ENCODE measurements at regions not wholly inside any gene's neighbourhood (a gene's known extent, or its start where the extent isn't known, plus 50 kb on each side); places are given as distances from the start of the nearest gene placed in this dataset.

GRCh38 chr1:213852107-213852506 lies 135.7 kb upstream of the PROX1 start:
- peak; percentile 54 for DNase-seq
- Mint-ChIP-seq H3K4me3 (no peak overlapping the region), H3K36me3 (ENCODE audit: low read depth) (no peaks in the 10 kb centered on the region), H3K4me1 (ENCODE audit: low read depth) (peaks cover 25% of the 10 kb centered on the region), H3K27me3 (ENCODE audit: low read depth) (no peaks in the 10 kb centered on the region), H3K9me3 (no peaks in the 10 kb centered on the region), H3K27ac (no peak overlapping the region)
- CTCF ChIA-PET: interaction anchor here (0.5 kb wide), 1 partner anchor 670 kb away, joined by 3 read pairs; no protein-coding TSS in a partner anchor
- intact Hi-C loops (cut with micrococcal nuclease): loop anchor here (1.0 to 5.0 kb wide), 4 partner anchors 65 to 182 kb away; partner anchors contain the start of gene PROX1

GRCh38 chr1:213858581-213858980 lies 129.2 kb upstream of the PROX1 start:
- Mint-ChIP-seq H3K4me1 (ENCODE audit: low read depth) (peaks cover 17% of the 10 kb centered on the region), H3K36me3 (ENCODE audit: low read depth) (no peaks in the 10 kb centered on the region), H3K27me3 (ENCODE audit: low read depth) (no peaks in the 10 kb centered on the region), H3K9me3 (no peaks in the 10 kb centered on the region), H3K27ac (no peak overlapping the region), H3K4me3 (no peak overlapping the region)
- intact Hi-C loops (cut with micrococcal nuclease): no loop called here
- CTCF ChIA-PET: no interaction called here
- DNase-seq: no peak

- no peaks in the 10 kb centered on the region for H3K9me3 Mint-ChIP-seq
- H3K4me3 Mint-ChIP-seq: no peak overlapping the region
- H3K27ac Mint-ChIP-seq: no peak overlapping the region
- CTCF ChIA-PET: interaction anchor here (1.3 kb wide), 1 partner anchor 30 kb away, joined by 3 read pairs; no protein-coding TSS in a partner anchor
- intact Hi-C loops (cut with micrococcal nuclease): no loop called here
- H3K36me3 Mint-ChIP-seq (ENCODE audit: low read depth): no peaks in the 10 kb centered on the region
- no peaks in the 10 kb centered on the region for H3K27me3 Mint-ChIP-seq (ENCODE audit: low read depth)
- DNase-seq: no peak
- H3K4me1 Mint-ChIP-seq (ENCODE audit: low read depth): no peaks in the 10 kb centered on the region
These were observed 125.9 kb upstream of the PROX1 start for GRCh38 chr1:213861841-213862240.

- CTCF ChIA-PET: no interaction called here
- DNase-seq: no peak
- Mint-ChIP-seq H3K36me3 (ENCODE audit: low read depth) (no peaks in the 10 kb centered on the region), H3K4me1 (ENCODE audit: low read depth) (no peaks in the 10 kb centered on the region), H3K9me3 (no peaks in the 10 kb centered on the region), H3K27me3 (ENCODE audit: low read depth) (no peaks in the 10 kb centered on the region), H3K27ac (no peak overlapping the region), H3K4me3 (no peak overlapping the region)
- intact Hi-C loops (cut with micrococcal nuclease): no loop called here
These were observed 123.7 kb upstream of the PROX1 start for GRCh38 chr1:213864091-213864490.

GRCh38 chr1:213868482-213868881 lies 119.3 kb upstream of the PROX1 start:
- no peak overlapping the region for H3K27ac Mint-ChIP-seq
- CTCF ChIA-PET: interaction anchor here (0.6 to 0.8 kb wide), 2 partner anchors 211 to 460 kb away, joined by 3 read pairs; no protein-coding TSS in a partner anchor

GRCh38 chr1:213871179-213871578 lies 116.6 kb upstream of the PROX1 start:
- H3K9me3 Mint-ChIP-seq: no peaks in the 10 kb centered on the region
- CTCF ChIA-PET: no interaction called here
- intact Hi-C loops (cut with micrococcal nuclease): no loop called here
- DNase-seq: no peak
- no peak overlapping the region for H3K4me3 Mint-ChIP-seq
- H3K4me1 Mint-ChIP-seq (ENCODE audit: low read depth): peaks cover 36% of the 10 kb centered on the region
- no peaks in the 10 kb centered on the region for H3K27me3 Mint-ChIP-seq (ENCODE audit: low read depth)
- H3K36me3 Mint-ChIP-seq (ENCODE audit: low read depth): no peaks in the 10 kb centered on the region
- H3K27ac Mint-ChIP-seq: no peak overlapping the region

More at GRCh38 chr1:213868482-213868881, 119.3 kb upstream of the PROX1 start:
- intact Hi-C loops (cut with micrococcal nuclease): no loop called here
- H3K36me3 Mint-ChIP-seq (ENCODE audit: low read depth): no peaks in the 10 kb centered on the region
- H3K4me3 Mint-ChIP-seq: no peak overlapping the region
- no peak for DNase-seq
- no peaks in the 10 kb centered on the region for H3K9me3 Mint-ChIP-seq
- no peaks in the 10 kb centered on the region for H3K27me3 Mint-ChIP-seq (ENCODE audit: low read depth)
- H3K4me1 Mint-ChIP-seq (ENCODE audit: low read depth): peaks cover 31% of the 10 kb centered on the region

GRCh38 chr1:213874789-213875188 lies 113.0 kb upstream of the PROX1 start:
- Mint-ChIP-seq H3K4me1 (ENCODE audit: low read depth) (peaks cover 39% of the 10 kb centered on the region), H3K36me3 (ENCODE audit: low read depth) (no peaks in the 10 kb centered on the region), H3K4me3 (no peak overlapping the region), H3K27ac (no peak overlapping the region), H3K9me3 (no peaks in the 10 kb centered on the region), H3K27me3 (ENCODE audit: low read depth) (no peaks in the 10 kb centered on the region)
- intact Hi-C loops (cut with micrococcal nuclease): no loop called here
- no peak for DNase-seq
- CTCF ChIA-PET: no interaction called here

- no peak overlapping the region for H3K4me3 Mint-ChIP-seq
- DNase-seq: peak; percentile 7
- H3K27ac Mint-ChIP-seq: no peak overlapping the region
- H3K4me1 Mint-ChIP-seq (ENCODE audit: low read depth): peaks cover 22% of the 10 kb centered on the region
- no peaks in the 10 kb centered on the region for H3K36me3 Mint-ChIP-seq (ENCODE audit: low read depth)
- H3K9me3 Mint-ChIP-seq: no peaks in the 10 kb centered on the region
- intact Hi-C loops (cut with micrococcal nuclease): no loop called here
- H3K27me3 Mint-ChIP-seq (ENCODE audit: low read depth): no peaks in the 10 kb centered on the region
- CTCF ChIA-PET: interaction anchor here (0.6 kb wide), 1 partner anchor 399 kb away, joined by 3 read pairs; no protein-coding TSS in a partner anchor
These were observed 111.2 kb upstream of the PROX1 start for GRCh38 chr1:213876531-213876930.

GRCh38 chr1:213883618-213884017 lies 104.2 kb upstream of the PROX1 start:
- peak; percentile 10 for DNase-seq
- CTCF ChIA-PET: no interaction called here
- no peak overlapping the region for H3K27ac Mint-ChIP-seq
- no peak overlapping the region for H3K4me3 Mint-ChIP-seq
- H3K9me3 Mint-ChIP-seq: no peaks in the 10 kb centered on the region
- H3K36me3 Mint-ChIP-seq (ENCODE audit: low read depth): no peaks in the 10 kb centered on the region
- no peaks in the 10 kb centered on the region for H3K27me3 Mint-ChIP-seq (ENCODE audit: low read depth)
- intact Hi-C loops (cut with micrococcal nuclease): no loop called here
- H3K4me1 Mint-ChIP-seq (ENCODE audit: low read depth): peaks cover 11% of the 10 kb centered on the region

- Mint-ChIP-seq H3K27me3 (ENCODE audit: low read depth) (no peaks in the 10 kb centered on the region), H3K4me1 (ENCODE audit: low read depth) (peaks cover 11% of the 10 kb centered on the region), H3K36me3 (ENCODE audit: low read depth) (no peaks in the 10 kb centered on the region), H3K4me3 (no peak overlapping the region), H3K9me3 (no peaks in the 10 kb centered on the region), H3K27ac (no peak overlapping the region)
- intact Hi-C loops (cut with micrococcal nuclease): no loop called here
- CTCF ChIA-PET: no interaction called here
- DNase-seq: no peak
These were observed 103.4 kb upstream of the PROX1 start for GRCh38 chr1:213884402-213884801.

GRCh38 chr1:213884942-213885341 lies 102.8 kb upstream of the PROX1 start:
- no peak overlapping the region for H3K4me3 Mint-ChIP-seq
- H3K27ac Mint-ChIP-seq: no peak overlapping the region
- no peak for DNase-seq
- CTCF ChIA-PET: no interaction called here
- H3K36me3 Mint-ChIP-seq (ENCODE audit: low read depth): no peaks in the 10 kb centered on the region
- no peaks in the 10 kb centered on the region for H3K9me3 Mint-ChIP-seq
- intact Hi-C loops (cut with micrococcal nuclease): no loop called here
- no peaks in the 10 kb centered on the region for H3K27me3 Mint-ChIP-seq (ENCODE audit: low read depth)
- H3K4me1 Mint-ChIP-seq (ENCODE audit: low read depth): peaks cover 11% of the 10 kb centered on the region

- Mint-ChIP-seq H3K4me3 (no peak overlapping the region), H3K9me3 (no peaks in the 10 kb centered on the region), H3K4me1 (ENCODE audit: low read depth) (peaks cover 11% of the 10 kb centered on the region), H3K36me3 (ENCODE audit: low read depth) (no peaks in the 10 kb centered on the region), H3K27me3 (ENCODE audit: low read depth) (no peaks in the 10 kb centered on the region), H3K27ac (no peak overlapping the region)
- DNase-seq: no peak
- CTCF ChIA-PET: no interaction called here
- intact Hi-C loops (cut with micrococcal nuclease): no loop called here
These were observed 99.9 kb upstream of the PROX1 start for GRCh38 chr1:213887842-213888241.

GRCh38 chr1:213891989-213892902 lies 95.5 kb upstream of the PROX1 start:
- Mint-ChIP-seq H3K4me1 (ENCODE audit: low read depth) (no peaks in the 10 kb centered on the region), H3K27me3 (ENCODE audit: low read depth) (no peaks in the 10 kb centered on the region), H3K4me3 (no peak overlapping the region), H3K27ac (no peak overlapping the region), H3K36me3 (ENCODE audit: low read depth) (no peaks in the 10 kb centered on the region), H3K9me3 (no peaks in the 10 kb centered on the region)
- no peak for DNase-seq
- intact Hi-C loops (cut with micrococcal nuclease): no loop called here
- CTCF ChIA-PET: no interaction called here
